HCT116 (cell line): ENCODE measurements at regions not wholly inside any gene's neighbourhood (a gene's known extent, or its start where the extent isn't known, plus 50 kb on each side); places are given as distances from the start of the nearest gene placed in this dataset.

Experiments
- ATAC-seq: fragments of 200-7000 bp; cut with Tn5 transposase; 2 replicates; pipeline ENCODE4 v1.9.1; 2020; ENCODE audit warnings: mild to moderate bottlenecking, moderate library complexity
- BruUV-seq: library from RNA; stranded (reverse); fragments of 400-500 nt; replicated peaks from 2 replicates; lab custom pipeline; 2021; lab: Mats Ljungman, UMichigan
- CTCF ChIA-PET: fragments of 300-600 bp; sonication (Branson Sonifier 250); formaldehyde crosslinking; loops from one replicate; lab custom pipeline; 2021; ENCODE audit warnings: antibody characterized with exemption; lab: Charles Lee
- POLR2A ChIA-PET: fragments of 300-600, 350-600 bp; sonication (Branson Sonifier 250); formaldehyde crosslinking; loops from one replicate; lab custom pipeline; 2021; ENCODE audit warnings: antibody characterized with exemption; lab: Charles Lee
- RAD21 ChIA-PET, 2 experiments: fragments of 300-600 bp; sonication (Branson Sonifier 250); formaldehyde crosslinking; loops; one replicate each; lab custom pipeline; 2023; ENCODE audit warnings: low total read pairs in 2 of 2; ENCODE audit not compliant: uncharacterized antibody in 2 of 2, unreplicated experiment in 2 of 2, low non-redundant PET in 1 of 2; lab: Charles Lee
- DNase-seq: peaks from one replicate; pipeline ENCODE4 v3.0.0-alpha.2; 2010; ENCODE audit warnings: low read depth, low spot score
- H2AFZ ChIP-seq: fragments of 200-600 bp; shearing (Covaris generic), sonication (generic); 2 replicates; pipeline ENCODE4 v1.6.1; 2017; ENCODE audit warnings: low read depth, mixed run types, mixed read lengths, antibody characterized with exemption, low read length; ENCODE audit not compliant: poor library complexity, severe bottlenecking
- H3K27ac ChIP-seq: 2 replicates; pipeline ENCODE4 v1.5.1; 2012; ENCODE audit warnings: low read depth, low read length
- H3K27me3 ChIP-seq: fragments of 200-600 bp; sonication (generic); 2 replicates; pipeline ENCODE4 v1.6.1; 2016; ENCODE audit warnings: mixed run types, low read length, mixed read lengths; ENCODE audit not compliant: insufficient read depth
- H3K36me3 ChIP-seq, 2 experiments: fragments of 200-500 bp in 1 of 2; fragments of 200-600 bp in 1 of 2; sonication (Bioruptor generic) in 1 of 2; sonication (generic) in 1 of 2; 2 replicates each; pipeline versions ENCODE4 v1.5.1 to v1.6.1; 2014 to 2016; ENCODE audit warnings: low read length in 2 of 2, inconsistent platforms in 1 of 2, mixed read lengths in 1 of 2, mixed run types in 1 of 2; ENCODE audit not compliant: insufficient read depth in 2 of 2, control insufficient read depth in 1 of 2
- H3K4me1 ChIP-seq, 2 experiments: fragments of 200-600 bp in 1 of 2; sonication (generic) in 1 of 2; 2 replicates each; pipeline versions ENCODE4 v1.5.1 to v1.6.1; 2012 to 2017; ENCODE audit warnings: low read length in 2 of 2, inconsistent platforms in 1 of 2, mild to moderate bottlenecking in 1 of 2, mixed read lengths in 1 of 2, mixed run types in 1 of 2, moderate library complexity in 1 of 2; ENCODE audit not compliant: insufficient read depth in 2 of 2, control insufficient read depth in 1 of 2
- H3K4me2 ChIP-seq: fragments of 200-600 bp; sonication (generic); 2 replicates; pipeline ENCODE4 v1.6.1; 2017; ENCODE audit warnings: mixed run types, low read length, mixed read lengths
- H3K4me3 ChIP-seq, 2 experiments: fragments of 200-600 bp in 1 of 2; sonication (generic) in 1 of 2; replicated peaks in 1 of 2; 2 replicates each; pipeline ENCODE4 v1.5.1; 2011 to 2016; ENCODE audit warnings: low read length in 2 of 2, control low read depth in 1 of 2, low read depth in 1 of 2, mild to moderate bottlenecking in 1 of 2, mixed read lengths in 1 of 2, mixed run types in 1 of 2
- H3K79me2 ChIP-seq: fragments of 200-600 bp; sonication (generic); 2 replicates; pipeline ENCODE4 v1.6.1; 2017; ENCODE audit warnings: mild to moderate bottlenecking, mixed run types, low read length, moderate library complexity, mixed read lengths; ENCODE audit not compliant: insufficient read depth
- H3K9ac ChIP-seq: fragments of 200-600 bp; sonication (generic); 2 replicates; pipeline ENCODE4 v1.6.1; 2016; ENCODE audit warnings: low read length, mixed read lengths
- H3K9me2 ChIP-seq: fragments of 200-600 bp; sonication (generic), shearing (Covaris generic); 2 replicates; pipeline ENCODE4 v1.6.1; 2017; ENCODE audit warnings: mixed run types, mild to moderate bottlenecking, moderate library complexity; ENCODE audit not compliant: insufficient read depth
- H3K9me3 ChIP-seq, 2 experiments: fragments of 200-500 bp in 1 of 2; fragments of 200-600 bp in 1 of 2; sonication (Bioruptor generic) in 1 of 2; sonication (generic) in 1 of 2; 2 replicates each; pipeline ENCODE4 v1.6.1; 2014 to 2017; ENCODE audit warnings: low read length in 2 of 2, mixed read lengths in 2 of 2, inconsistent platforms in 1 of 2, low read depth in 1 of 2, mild to moderate bottlenecking in 1 of 2, mixed run types in 1 of 2, moderate library complexity in 1 of 2; ENCODE audit not compliant: control insufficient read depth in 1 of 2, insufficient read depth in 1 of 2
- H4K20me1 ChIP-seq: fragments of 200-600 bp; sonication (generic), shearing (Covaris generic); 2 replicates; pipeline ENCODE4 v1.6.1; 2017; ENCODE audit warnings: mixed run types, mild to moderate bottlenecking, moderate library complexity; ENCODE audit not compliant: insufficient read depth
- CBX3 ChIP-seq: IDR thresholded peaks from 2 replicates; pipeline ENCODE4 v1.6.1; 2012; ENCODE audit warnings: low read depth
- FOSL1 ChIP-seq: IDR thresholded peaks from 2 replicates; pipeline ENCODE4 v1.6.1; 2012; ENCODE audit warnings: low read depth
- JUND ChIP-seq: IDR thresholded peaks from 2 replicates; pipeline ENCODE4 v1.6.1; 2012
- POLR2AphosphoS5 ChIP-seq: IDR thresholded peaks from 2 replicates; pipeline ENCODE4 v1.6.1; 2011; ENCODE audit warnings: mild to moderate bottlenecking, low read depth, low read length, moderate library complexity
- RAD21 ChIP-seq: IDR thresholded peaks from 2 replicates; pipeline ENCODE4 v1.6.1; 2012; ENCODE audit warnings: low read depth, mild to moderate bottlenecking
- REST ChIP-seq: IDR thresholded peaks from 2 replicates; pipeline ENCODE4 v1.6.1; 2012; ENCODE audit warnings: low read depth
- SIN3A ChIP-seq: IDR thresholded peaks from 2 replicates; pipeline ENCODE4 v1.6.1; 2012; ENCODE audit warnings: low read depth
- YY1 ChIP-seq: IDR thresholded peaks from 2 replicates; pipeline ENCODE4 v1.6.1; 2011; ENCODE audit warnings: low read length, low read depth, moderate library complexity, mild to moderate bottlenecking; ENCODE audit not compliant: insufficient replicate concordance; ENCODE audit errors: extremely low read depth
- ZBTB33 ChIP-seq: IDR thresholded peaks from 2 replicates; pipeline ENCODE4 v1.6.1; 2011; ENCODE audit warnings: mild to moderate bottlenecking, low read length, moderate library complexity; ENCODE audit not compliant: insufficient replicate concordance; ENCODE audit errors: extremely low read depth
- ZNF274 ChIP-seq: fragments of 200-500 bp; sonication (Bioruptor generic); IDR thresholded peaks from 2 replicates; pipeline ENCODE4 v1.6.1; 2014; ENCODE audit warnings: mild to moderate bottlenecking, low read depth, low read length, inconsistent platforms
- intact Hi-C: fragments of 100-400 bp; cut with micrococcal nuclease; formaldehyde crosslinking; loops from 2 replicates; pipeline ENCODE4 v1.10.0; 2022

GRCh38 chr2:223688094-223688835 is 86.1 kb upstream of the SCG2 start:
- H3K4me1 ChIP-seq, result peaks cover 10 to 30% of the 10 kb centered on the region in 2 experiments; a peak in 3 of 4 replicates
- H4K20me1 ChIP-seq, result no peaks in the 10 kb centered on the region
- no peak overlapping the region for H2AFZ ChIP-seq
- no peak overlapping the region for H3K9ac ChIP-seq
- no peak for DNase-seq
- H3K4me3 ChIP-seq, result no peak overlapping the region
- no peaks in the 10 kb centered on the region for H3K9me3 ChIP-seq
- CTCF ChIA-PET, result no interaction called here
- H3K27me3 ChIP-seq, result no peaks in the 10 kb centered on the region
- ATAC-seq, result no peak
- POLR2A ChIA-PET, result interaction anchor here (2.8 kb wide), 1 partner anchor 10 kb away, joined by 10 read pairs; no protein-coding TSS in a partner anchor
- H3K79me2 ChIP-seq, result no peaks in the 10 kb centered on the region
- RAD21 ChIA-PET, result no interaction called here
- BruUV-seq, result no TSS peak
- intact Hi-C loops, result no loop called here
- H3K27ac ChIP-seq, result no peak overlapping the region
- no peaks in the 10 kb centered on the region for H3K9me2 ChIP-seq
- no peak overlapping the region for H3K4me2 ChIP-seq
- no peaks in the 10 kb centered on the region for H3K36me3 ChIP-seq
- TF ChIP-seq ZNF274 (no peak), ZBTB33 (no peak), RAD21 (no peak)
- TF ChIP-seq, all 23 proteins: peak for 0

- peak overlapping the region; percentile 30 for H3K4me2 ChIP-seq
- 0 out of 4 replicates have a peak, but pooled peaks cover 0 to 4% of the 10 kb centered on the region in 2 experiments for H3K36me3 ChIP-seq
- BruUV-seq, result no TSS peak
- peak overlapping the region; percentile 47; the same call in 1 of the 2 replicates for H3K27ac ChIP-seq
- CTCF ChIA-PET, result no interaction called here
- intact Hi-C loops, result no loop called here
- H3K9me2 ChIP-seq, result no peaks in the 10 kb centered on the region
- no peak for ATAC-seq
- H4K20me1 ChIP-seq, result no peaks in the 10 kb centered on the region
- RAD21 ChIA-PET, result no interaction called here
- DNase-seq, result no peak
- H3K4me3 ChIP-seq, result no peak overlapping the region
- H3K79me2 ChIP-seq, result no peaks in the 10 kb centered on the region
- no peak overlapping the region for H3K9ac ChIP-seq
- H2AFZ ChIP-seq, result no peak overlapping the region
- no peaks in the 10 kb centered on the region for H3K27me3 ChIP-seq
- no peaks in the 10 kb centered on the region for H3K9me3 ChIP-seq
- peaks cover 12 to 28% of the 10 kb centered on the region in 2 experiments for H3K4me1 ChIP-seq
- POLR2A ChIA-PET, result no interaction called here
- TF ChIP-seq ZBTB33 (no peak), POLR2AphosphoS5 (no peak), FOSL1 (peak; percentile 19; the same call in 1 of the 2 replicates), JUND (0 out of 2 replicates have a peak, but pooled peaks have one; percentile 28), CBX3 (no peak; the same call in 1 of the 2 replicates), REST (no peak), SIN3A (no peak), YY1 (no peak)
Observed at GRCh38 chr2:223681125-223681524, 79.0 kb upstream of the SCG2 start.
